ENCODE measurements at regions not wholly inside any gene's neighbourhood (a gene's known extent, or its start where the extent isn't known, plus 50 kb on each side); places are given as distances from the start of the nearest gene placed in this dataset.

DNA sequence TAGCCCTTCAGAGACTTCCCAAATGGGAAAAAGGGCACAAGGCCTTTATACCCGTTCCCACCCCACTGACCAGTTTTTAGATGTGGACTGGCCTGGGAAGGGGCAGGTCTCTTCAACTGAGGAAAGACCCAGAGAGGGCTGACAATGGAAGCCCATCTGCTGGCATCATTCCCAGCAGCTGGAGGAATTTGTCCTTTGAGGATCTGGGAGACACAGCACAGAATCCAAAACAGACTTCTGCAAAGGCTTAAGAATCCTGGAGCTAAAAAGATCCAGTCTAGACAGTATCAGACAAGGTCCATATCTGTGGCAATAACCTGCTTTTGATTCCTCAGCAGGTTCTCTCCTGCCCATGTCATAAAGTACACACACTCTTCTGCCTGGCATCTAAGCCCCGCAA lies 329.2 kb downstream of the TMEM167A start:
- H2AFZ ChIP-seq (ENCODE audit: low read depth, low read length, poor library complexity, severe bottlenecking), result no peak overlapping the region
- no peaks in the 10 kb centered on the region for H4K20me1 ChIP-seq (ENCODE audit: insufficient read depth)
- ChIA-PET POLR2A (no interaction called here), RAD21 (ENCODE audit: low non-redundant PET in 1 of 2, low total read pairs in 2 of 2, uncharacterized antibody in 2 of 2, unreplicated experiment in 2 of 2) (no interaction called here), CTCF (no interaction called here)
- H3K9me2 ChIP-seq (ENCODE audit: insufficient read depth), result no peaks in the 10 kb centered on the region
- no peaks in the 10 kb centered on the region for H3K36me3 ChIP-seq (ENCODE audit: control insufficient read depth in 1 of 2, insufficient read depth in 2 of 2, low read length in 2 of 2)
- no peaks in the 10 kb centered on the region for H3K9me3 ChIP-seq (ENCODE audit: control insufficient read depth in 1 of 2, insufficient read depth in 1 of 2, low read depth in 1 of 2, low read length in 2 of 2)
- no peak overlapping the region for H3K9ac ChIP-seq (ENCODE audit: low read length)
- H3K79me2 ChIP-seq (ENCODE audit: insufficient read depth, low read length), result no peaks in the 10 kb centered on the region
- no TSS peak for BruUV-seq (replicated peaks)
- intact Hi-C loops (cut with micrococcal nuclease), result no loop called here
- no peak for TF ChIP-seq EZH2phosphoT487 (IDR thresholded peaks at IDR 0.05; ENCODE audit: borderline replicate concordance)
- TF ChIP-seq SIN3A (IDR thresholded peaks at IDR 0.05; ENCODE audit: low read depth), result no peak
- no peak for TF ChIP-seq EGR1 (IDR thresholded peaks at IDR 0.05; ENCODE audit: low read depth)
- TF ChIP-seq YY1 (IDR thresholded peaks at IDR 0.05; ENCODE audit: extremely low read depth, insufficient replicate concordance, low read depth, low read length), result no peak
- no peak for TF ChIP-seq ATF3 (IDR thresholded peaks at IDR 0.05)
- TF ChIP-seq, protein P1, sequence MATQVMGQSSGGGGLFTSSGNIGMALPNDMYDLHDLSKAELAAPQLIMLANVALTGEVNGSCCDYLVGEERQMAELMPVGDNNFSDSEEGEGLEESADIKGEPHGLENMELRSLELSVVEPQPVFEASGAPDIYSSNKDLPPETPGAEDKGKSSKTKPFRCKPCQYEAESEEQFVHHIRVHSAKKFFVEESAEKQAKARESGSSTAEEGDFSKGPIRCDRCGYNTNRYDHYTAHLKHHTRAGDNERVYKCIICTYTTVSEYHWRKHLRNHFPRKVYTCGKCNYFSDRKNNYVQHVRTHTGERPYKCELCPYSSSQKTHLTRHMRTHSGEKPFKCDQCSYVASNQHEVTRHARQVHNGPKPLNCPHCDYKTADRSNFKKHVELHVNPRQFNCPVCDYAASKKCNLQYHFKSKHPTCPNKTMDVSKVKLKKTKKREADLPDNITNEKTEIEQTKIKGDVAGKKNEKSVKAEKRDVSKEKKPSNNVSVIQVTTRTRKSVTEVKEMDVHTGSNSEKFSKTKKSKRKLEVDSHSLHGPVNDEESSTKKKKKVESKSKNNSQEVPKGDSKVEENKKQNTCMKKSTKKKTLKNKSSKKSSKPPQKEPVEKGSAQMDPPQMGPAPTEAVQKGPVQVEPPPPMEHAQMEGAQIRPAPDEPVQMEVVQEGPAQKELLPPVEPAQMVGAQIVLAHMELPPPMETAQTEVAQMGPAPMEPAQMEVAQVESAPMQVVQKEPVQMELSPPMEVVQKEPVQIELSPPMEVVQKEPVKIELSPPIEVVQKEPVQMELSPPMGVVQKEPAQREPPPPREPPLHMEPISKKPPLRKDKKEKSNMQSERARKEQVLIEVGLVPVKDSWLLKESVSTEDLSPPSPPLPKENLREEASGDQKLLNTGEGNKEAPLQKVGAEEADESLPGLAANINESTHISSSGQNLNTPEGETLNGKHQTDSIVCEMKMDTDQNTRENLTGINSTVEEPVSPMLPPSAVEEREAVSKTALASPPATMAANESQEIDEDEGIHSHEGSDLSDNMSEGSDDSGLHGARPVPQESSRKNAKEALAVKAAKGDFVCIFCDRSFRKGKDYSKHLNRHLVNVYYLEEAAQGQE (IDR thresholded peaks at IDR 0.05; ENCODE audit: low read depth), result no peak
- TF ChIP-seq ELF1 (IDR thresholded peaks at IDR 0.05; ENCODE audit: borderline replicate concordance, low read depth), result no peak
- no peak for TF ChIP-seq POLR2AphosphoS5 (IDR thresholded peaks at IDR 0.05; ENCODE audit: low read depth, low read length)
- TF ChIP-seq SRF (IDR thresholded peaks at IDR 0.05; ENCODE audit: low read depth), result no peak
- no peak for TF ChIP-seq JUND (IDR thresholded peaks at IDR 0.05)
- no peak for TF ChIP-seq SP1 (IDR thresholded peaks at IDR 0.05; ENCODE audit: low read depth)
- no peaks in the 10 kb centered on the region for H3K4me1 ChIP-seq (ENCODE audit: control insufficient read depth in 1 of 2, insufficient read depth in 2 of 2, low read length in 2 of 2)
- H3K4me3 ChIP-seq (replicated peaks in 1 of 2; ENCODE audit: low read depth in 1 of 2, low read length in 2 of 2), result no peak overlapping the region
- no peak for ATAC-seq
- H3K27ac ChIP-seq (ENCODE audit: low read depth, low read length), result no peak overlapping the region
- no peak overlapping the region for H3K4me2 ChIP-seq (ENCODE audit: low read length)
- H3K27me3 ChIP-seq (ENCODE audit: insufficient read depth, low read length), result no peaks in the 10 kb centered on the region
- DNase-seq (ENCODE audit: low read depth, low spot score), result no peak
